GM12864 (cell line): ENCODE measurements at regions not wholly inside any gene's neighbourhood (a gene's known extent, or its start where the extent isn't known, plus 50 kb on each side); places are given as distances from the start of the nearest gene placed in this dataset.
"Not testable (repeated sequence)": the region's sequence is repeated elsewhere in the genome, so short reads cannot be mapped to it uniquely, and the experiment has no call there.

Experiments used
- DNase-seq: peaks from one replicate; pipeline ENCODE4 v3.0.0-alpha.2; 2011; ENCODE audit warnings: low read depth
- H3K4me3 ChIP-seq: 2 replicates; pipeline ENCODE4 v1.5.1; 2011; ENCODE audit warnings: mild to moderate bottlenecking, low read depth, low read length, control low read depth
- CTCF ChIP-seq: IDR thresholded peaks from 2 replicates; pipeline ENCODE4 v1.5.1; 2011; ENCODE audit warnings: low read depth, mild to moderate bottlenecking, moderate library complexity, low read length, control low read depth, inconsistent platforms; ENCODE audit errors: missing control alignments

- no peak overlapping the region for H3K4me3 ChIP-seq
- TF ChIP-seq CTCF, result no peak
- DNase-seq, result no peak
Observed at GRCh38 chr5:130526708-130527107, 622.4 kb downstream of the CHSY3 start.

GRCh38 chr5:130520211-130520610 lies 615.9 kb downstream of the CHSY3 start:
- DNase-seq, result no peak
- H3K4me3 ChIP-seq, result no peak overlapping the region
- no peak for TF ChIP-seq CTCF

- no peak overlapping the region for H3K4me3 ChIP-seq
- no peak for TF ChIP-seq CTCF
- no peak for DNase-seq
Observed at GRCh38 chr5:130514984-130515690, 610.9 kb downstream of the CHSY3 start.

GRCh38 chr5:130502702-130503101 lies 598.4 kb downstream of the CHSY3 start:
- no peak for DNase-seq
- TF ChIP-seq CTCF, result no peak
- no peak overlapping the region for H3K4me3 ChIP-seq

- no peak overlapping the region for H3K4me3 ChIP-seq
- DNase-seq, result no peak
- no peak for TF ChIP-seq CTCF
Observed at GRCh38 chr5:130501151-130501865, 597.0 kb downstream of the CHSY3 start.

GRCh38 chr5:130500495-130500894 lies 596.2 kb downstream of the CHSY3 start:
- H3K4me3 ChIP-seq, DNase-seq: not testable (repeated sequence)

- TF ChIP-seq CTCF, result no peak
- no peak overlapping the region for H3K4me3 ChIP-seq
- DNase-seq, result no peak
Observed at GRCh38 chr5:130496215-130496614, 592.0 kb downstream of the CHSY3 start.
